ENCODE measurements at regions not wholly inside any gene's neighbourhood (a gene's known extent, or its start where the extent isn't known, plus 50 kb on each side); places are given as distances from the start of the nearest gene placed in this dataset.

- Histone ChIP-seq H3K27me3 (replicated peaks; ENCODE audit: insufficient read depth) (no peaks in the 10 kb centered on the region), H3K4me1 (replicated peaks) (no peaks in the 10 kb centered on the region), H3K36me3 (no peaks in the 10 kb centered on the region), H3K27ac (no peak overlapping the region), H3K9me3 (no peaks in the 10 kb centered on the region), H3K4me3 (no peak overlapping the region)
- no peak for DNase-seq (ENCODE audit: low spot score)
- 97% methylated on average over 68 of the region's 73 CpGs for WGBS
- no peak for TF ChIP-seq POLR2AphosphoS5 (IDR thresholded peaks at IDR 0.05)
- no peak for TF ChIP-seq CTCF (IDR thresholded peaks at IDR 0.05)
- no peak for TF ChIP-seq POLR2A (IDR thresholded peaks at IDR 0.05)
- intact Hi-C loops (cut with DNase I): no loop called here
These were observed 1130.4 kb upstream of the ACO1 start for GRCh38 chr9:31253800-31254762.

GRCh38 chr9:31255211-31255610, 1129.2 kb upstream of the ACO1 start:
- no peaks in the 10 kb centered on the region for H3K4me1 ChIP-seq (replicated peaks)
- WGBS: 90% methylated on average over 11 of the region's 11 CpGs
- DNase-seq (ENCODE audit: low spot score): no peak
- TF ChIP-seq CTCF (IDR thresholded peaks at IDR 0.05) (no peak), POLR2AphosphoS5 (IDR thresholded peaks at IDR 0.05) (no peak), POLR2A (IDR thresholded peaks at IDR 0.05) (no peak)
- intact Hi-C loops (cut with DNase I): no loop called here
- H3K9me3 ChIP-seq: no peaks in the 10 kb centered on the region
- H3K27ac ChIP-seq: no peak overlapping the region
- no peaks in the 10 kb centered on the region for H3K27me3 ChIP-seq (replicated peaks; ENCODE audit: insufficient read depth)
- H3K4me3 ChIP-seq: no peak overlapping the region
- H3K36me3 ChIP-seq: no peaks in the 10 kb centered on the region

- Histone ChIP-seq H3K4me3 (no peak overlapping the region), H3K27ac (no peak overlapping the region), H3K9me3 (no peaks in the 10 kb centered on the region), H3K36me3 (no peaks in the 10 kb centered on the region), H3K27me3 (replicated peaks; ENCODE audit: insufficient read depth) (no peaks in the 10 kb centered on the region), H3K4me1 (replicated peaks) (no peaks in the 10 kb centered on the region)
- TF ChIP-seq CTCF (IDR thresholded peaks at IDR 0.05): no peak
- no peak for TF ChIP-seq POLR2A (IDR thresholded peaks at IDR 0.05)
- TF ChIP-seq POLR2AphosphoS5 (IDR thresholded peaks at IDR 0.05): no peak
- 16% methylated on average over 2 of the region's 2 CpGs for WGBS
- intact Hi-C loops (cut with DNase I): no loop called here
- no peak for DNase-seq (ENCODE audit: low spot score)
These were observed 1124.6 kb upstream of the ACO1 start for GRCh38 chr9:31259824-31260223.

- intact Hi-C loops (cut with DNase I): no loop called here
- no peak for DNase-seq (ENCODE audit: low spot score)
- H3K27ac ChIP-seq: no peak overlapping the region
- H3K36me3 ChIP-seq: no peaks in the 10 kb centered on the region
- TF ChIP-seq POLR2AphosphoS5 (IDR thresholded peaks at IDR 0.05) (no peak), POLR2A (IDR thresholded peaks at IDR 0.05) (no peak), CTCF (IDR thresholded peaks at IDR 0.05) (no peak)
- no peaks in the 10 kb centered on the region for H3K4me1 ChIP-seq (replicated peaks)
- no peaks in the 10 kb centered on the region for H3K9me3 ChIP-seq
- no peaks in the 10 kb centered on the region for H3K27me3 ChIP-seq (replicated peaks; ENCODE audit: insufficient read depth)
- 70% methylated on average over 4 of the region's 4 CpGs for WGBS
- no peak overlapping the region for H3K4me3 ChIP-seq
These were observed 1111.8 kb upstream of the ACO1 start for GRCh38 chr9:31272456-31273295.

All from prostate gland (tissue), 2 donors.